ENCODE measurements at regions not wholly inside any gene's neighbourhood (a gene's known extent, or its start where the extent isn't known, plus 50 kb on each side); places are given as distances from the start of the nearest gene placed in this dataset.

- no peak for TF ChIP-seq POLR2AphosphoS5 (IDR thresholded peaks at IDR 0.05; ENCODE audit: low read depth, low read length)
- no peak for TF ChIP-seq POLR2A (IDR thresholded peaks at IDR 0.05; ENCODE audit: low read depth, low read length)
These were observed 89.6 kb downstream of the C11orf87 start for GRCh38 chr11:109511598-109511997.
